Embryonic facial prominence (tissue), 1 donor: ENCODE measurements at regions not wholly inside any gene's neighbourhood (a gene's known extent, or its start where the extent isn't known, plus 50 kb on each side); places are given as distances from the start of the nearest gene placed in this dataset.

Experiments
- DNase-seq: peaks from one replicate; pipeline ENCODE4 v3.0.0-alpha.2; 2016; ENCODE audit errors: extremely low spot score

DNA sequence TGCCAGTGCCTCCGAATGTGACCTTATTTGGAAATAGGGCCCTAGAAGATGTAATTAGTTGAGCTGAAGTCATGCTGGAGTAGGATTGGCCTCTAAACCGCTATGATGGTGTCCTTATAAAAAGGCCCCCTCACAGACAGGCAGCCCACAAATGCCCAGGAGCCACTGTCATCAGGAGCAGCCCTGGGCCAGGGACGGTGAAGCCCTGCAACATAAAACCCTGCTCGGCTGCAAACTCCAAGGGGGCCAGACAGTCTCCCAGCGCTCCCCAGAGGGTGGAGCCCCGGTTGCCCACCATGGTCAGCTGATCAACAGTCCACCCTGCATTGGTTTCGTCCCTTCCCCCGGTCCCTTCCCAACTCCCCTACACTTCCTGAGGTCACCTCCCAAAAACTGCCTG is 351.7 kb downstream of the FOXL1 start:
- no peak for DNase-seq

GRCh38 chr16:86930663-86931373 is 352.5 kb downstream of the FOXL1 start:
- DNase-seq, result no peak

GRCh38 chr16:86931410-86931941 is 353.1 kb downstream of the FOXL1 start:
- DNase-seq, result peak; percentile 37

DNA sequence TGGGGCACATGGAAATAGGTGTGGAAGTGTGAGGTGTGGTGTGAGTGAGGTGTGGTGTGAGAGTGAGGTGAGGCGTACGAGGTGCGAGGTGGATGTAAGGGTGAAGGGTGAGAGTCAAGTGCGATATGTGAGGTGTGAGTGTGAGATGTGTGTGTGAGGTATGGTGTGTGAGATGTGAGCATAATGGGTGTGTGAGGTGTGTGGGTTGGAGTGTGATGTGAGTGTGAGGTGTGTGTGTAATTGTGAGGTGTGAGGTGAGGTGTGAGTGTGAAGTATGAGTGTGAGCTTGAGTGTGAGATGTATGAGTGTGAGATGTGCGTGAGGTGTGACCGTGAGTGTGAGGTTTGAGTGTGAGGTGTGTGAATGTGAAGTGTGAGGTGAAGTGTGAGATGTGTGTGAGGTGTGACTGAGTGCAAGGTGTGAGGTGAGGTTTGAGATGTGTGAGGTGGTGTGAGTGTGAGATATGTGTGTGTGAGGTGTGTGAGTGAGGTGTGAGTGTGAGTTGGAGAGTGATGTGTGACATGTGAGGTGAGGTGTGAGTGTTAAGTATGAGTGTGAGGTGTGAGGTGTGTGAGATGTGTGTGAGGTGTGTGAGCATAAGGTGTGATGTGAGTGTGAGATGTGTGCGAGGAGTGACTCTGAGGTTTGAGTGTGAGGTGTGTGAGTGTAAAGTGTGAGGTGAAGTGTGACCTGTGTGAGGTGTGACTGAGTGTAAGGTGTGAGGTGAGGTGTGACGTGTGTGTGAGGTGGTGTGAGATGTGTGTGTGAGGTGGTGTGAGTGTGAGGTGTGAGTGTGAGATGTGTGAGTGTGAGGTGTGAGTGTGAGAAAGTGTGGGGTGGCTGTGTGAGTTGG is 354.0 kb downstream of the FOXL1 start:
- no peak for DNase-seq

DNA sequence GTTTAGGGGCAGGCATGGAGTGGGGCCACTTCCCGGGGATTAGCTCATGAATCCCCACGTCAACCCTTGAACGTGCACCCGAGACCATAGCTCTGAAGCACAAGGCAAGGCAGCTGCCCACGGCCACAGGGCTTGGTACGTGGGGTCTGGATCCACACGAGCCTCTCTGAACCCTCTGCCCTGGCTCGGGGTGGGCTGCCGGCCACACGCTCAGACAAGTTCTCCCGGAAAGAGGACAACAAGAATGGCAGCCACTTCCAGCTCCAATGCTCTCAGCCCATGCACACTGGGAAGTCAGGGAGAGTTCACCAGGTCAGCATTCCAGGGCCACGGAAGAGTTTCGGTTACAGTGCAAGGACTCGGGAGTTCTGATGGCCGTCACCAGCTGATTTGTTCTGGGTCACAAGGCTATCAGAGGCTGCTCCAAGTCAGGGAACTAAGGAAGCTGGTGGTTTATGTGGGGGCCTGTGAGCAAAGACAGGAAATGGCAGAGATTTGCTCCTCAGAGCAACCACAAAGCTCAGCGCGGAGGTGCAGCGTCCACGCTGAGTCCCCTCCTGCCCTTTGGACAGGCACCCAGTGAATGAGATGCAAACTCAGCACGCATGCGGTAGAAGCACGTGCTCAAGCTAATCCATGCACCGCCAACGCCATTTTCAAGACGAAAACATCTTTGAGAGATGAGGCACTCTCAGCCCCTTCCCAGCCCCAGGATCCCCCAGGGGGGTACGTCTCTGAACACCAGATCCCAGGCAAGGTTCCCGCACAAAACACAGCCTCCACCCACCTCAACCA is 356.4 kb downstream of the FOXL1 start:
- DNase-seq, result no peak

DNA sequence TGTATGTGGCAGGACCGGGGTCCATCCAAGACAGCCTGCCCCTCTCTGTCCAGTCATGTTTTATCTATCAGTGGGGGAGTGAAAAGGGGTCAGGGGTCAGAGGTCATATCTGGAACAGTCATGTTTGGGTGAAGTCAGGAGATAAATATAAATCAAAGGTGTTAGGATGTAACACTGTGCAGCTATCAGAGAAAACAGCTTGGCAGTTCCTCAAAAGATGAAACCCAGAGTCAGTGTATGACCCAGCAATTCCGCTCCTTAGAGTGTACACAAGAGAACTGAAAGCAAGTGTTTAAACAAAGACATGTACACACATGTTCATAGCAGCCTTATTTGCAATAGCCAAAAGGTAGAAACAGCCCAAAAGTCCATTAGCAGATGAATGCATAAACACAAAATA is 361.3 kb downstream of the FOXL1 start:
- no peak for DNase-seq

DNA sequence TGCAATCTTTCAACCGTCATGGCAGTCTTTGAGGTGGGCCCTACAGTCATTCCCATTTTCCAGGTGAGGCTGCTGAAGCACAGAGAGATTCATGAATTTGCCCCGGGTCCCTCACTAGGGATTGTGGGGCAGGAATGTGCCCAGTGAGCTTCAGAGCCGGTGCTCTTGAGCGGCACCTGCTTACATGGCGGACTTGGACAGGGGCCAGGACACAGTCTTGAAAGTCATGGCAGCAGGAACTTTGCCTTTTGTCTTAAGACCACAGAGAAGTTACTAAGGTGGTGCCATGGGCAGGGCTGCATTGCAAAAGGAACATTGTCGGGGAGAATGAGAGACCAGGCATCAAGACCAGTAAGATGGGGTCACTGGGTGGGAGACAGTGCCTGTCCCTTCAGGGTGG is 363.4 kb downstream of the FOXL1 start:
- no peak for DNase-seq

- peak; percentile 74 for DNase-seq
Observed at GRCh38 chr16:86942151-86943051, 364.1 kb downstream of the FOXL1 start.

DNA sequence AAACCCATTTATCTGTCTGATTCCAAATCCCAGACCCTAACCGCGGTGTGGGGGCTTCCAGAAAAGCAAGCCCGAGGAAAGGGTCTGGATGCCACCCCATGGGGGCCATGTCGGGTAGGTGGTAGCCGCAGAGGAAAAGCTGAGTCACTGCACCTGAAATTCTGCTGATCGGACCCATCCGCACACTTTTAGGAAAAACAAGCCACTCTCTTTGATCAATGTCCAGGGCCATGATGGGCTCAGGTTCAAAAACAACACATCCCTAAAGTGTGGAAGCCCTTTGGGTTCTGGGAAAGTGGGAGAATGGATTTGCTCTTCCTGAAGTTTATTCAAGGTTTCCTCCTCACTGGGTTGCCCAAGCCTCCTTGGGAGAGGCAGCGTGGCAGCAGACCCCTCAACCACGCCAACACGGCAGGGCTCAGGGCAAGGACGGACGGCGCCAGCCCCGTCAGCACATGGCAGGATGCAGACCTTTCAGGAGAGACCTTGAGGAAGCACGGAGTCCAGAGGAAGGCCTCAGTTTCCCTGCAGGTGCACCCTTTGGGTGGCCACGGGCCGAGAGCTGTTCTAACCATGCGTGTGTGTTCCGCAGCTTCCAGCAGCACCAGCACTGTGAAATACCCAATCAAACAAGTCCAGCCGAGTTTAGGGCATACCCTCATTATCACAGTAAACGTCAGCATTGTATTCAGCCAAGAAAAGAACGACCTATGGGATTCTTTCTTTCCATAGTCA is 367.0 kb downstream of the FOXL1 start:
- no peak for DNase-seq

DNA sequence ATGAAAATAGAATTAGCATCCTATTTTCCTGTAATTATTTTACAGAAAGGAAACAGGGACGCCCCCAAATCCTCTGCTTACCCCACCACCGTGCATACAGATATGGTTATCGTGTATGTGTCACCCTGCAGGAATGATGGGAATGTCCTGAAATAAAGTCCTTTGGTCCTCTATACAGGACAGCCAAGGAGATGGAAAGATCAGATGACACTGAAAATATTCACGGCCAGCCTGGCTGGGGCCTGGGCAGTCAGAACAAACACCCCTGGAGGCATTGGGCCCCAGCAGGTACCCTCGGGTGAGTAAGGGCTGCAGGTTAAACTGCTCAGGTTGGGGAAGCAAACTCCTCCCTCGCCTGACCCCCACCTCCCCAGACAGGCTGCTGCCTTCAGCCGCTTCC is 368.0 kb downstream of the FOXL1 start:
- DNase-seq, result no peak

GRCh38 chr16:86946981-86947380 is 368.6 kb downstream of the FOXL1 start:
- no peak for DNase-seq

- no peak for DNase-seq
Observed at GRCh38 chr16:86948046-86948445, 369.1 kb downstream of the C16orf95 start.

DNA sequence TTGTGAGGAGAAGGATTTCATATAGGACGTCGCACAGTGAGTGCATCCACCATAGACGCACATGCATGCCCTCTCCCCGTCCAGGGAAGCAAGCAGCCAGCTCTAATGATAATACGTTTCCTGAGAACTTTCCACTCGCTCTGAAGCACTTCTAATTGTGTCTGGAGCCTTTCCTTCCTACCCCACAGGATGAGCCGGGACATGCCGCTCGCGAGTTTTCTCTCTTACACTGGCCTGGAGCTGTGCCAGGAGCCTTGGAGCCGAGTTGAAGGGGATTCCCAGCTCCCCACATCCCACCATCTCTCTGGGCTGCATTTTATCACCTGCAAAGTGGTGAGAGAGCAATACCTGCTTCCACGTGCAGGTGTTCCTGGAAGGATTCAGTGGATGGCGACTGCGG is 368.1 kb downstream of the C16orf95 start:
- DNase-seq, result no peak

DNA sequence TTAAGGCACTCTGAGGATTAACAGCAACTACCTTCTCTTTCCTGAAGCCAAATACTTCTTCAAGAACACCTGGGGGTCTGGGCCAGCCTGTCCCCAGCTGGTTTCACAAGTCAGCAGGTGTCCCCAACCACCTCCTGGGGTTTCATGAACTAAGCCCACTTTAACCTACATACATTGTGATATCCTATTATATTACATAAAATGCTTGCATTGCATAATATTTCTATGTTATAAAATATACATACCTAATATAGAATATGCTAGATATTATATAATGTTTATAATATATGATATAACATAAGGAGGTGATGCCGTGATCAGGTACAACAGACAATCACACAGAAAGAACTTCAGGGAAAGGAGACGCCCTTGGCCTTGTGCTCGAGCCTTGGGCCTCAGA is 367.6 kb downstream of the C16orf95 start:
- no peak for DNase-seq

DNA sequence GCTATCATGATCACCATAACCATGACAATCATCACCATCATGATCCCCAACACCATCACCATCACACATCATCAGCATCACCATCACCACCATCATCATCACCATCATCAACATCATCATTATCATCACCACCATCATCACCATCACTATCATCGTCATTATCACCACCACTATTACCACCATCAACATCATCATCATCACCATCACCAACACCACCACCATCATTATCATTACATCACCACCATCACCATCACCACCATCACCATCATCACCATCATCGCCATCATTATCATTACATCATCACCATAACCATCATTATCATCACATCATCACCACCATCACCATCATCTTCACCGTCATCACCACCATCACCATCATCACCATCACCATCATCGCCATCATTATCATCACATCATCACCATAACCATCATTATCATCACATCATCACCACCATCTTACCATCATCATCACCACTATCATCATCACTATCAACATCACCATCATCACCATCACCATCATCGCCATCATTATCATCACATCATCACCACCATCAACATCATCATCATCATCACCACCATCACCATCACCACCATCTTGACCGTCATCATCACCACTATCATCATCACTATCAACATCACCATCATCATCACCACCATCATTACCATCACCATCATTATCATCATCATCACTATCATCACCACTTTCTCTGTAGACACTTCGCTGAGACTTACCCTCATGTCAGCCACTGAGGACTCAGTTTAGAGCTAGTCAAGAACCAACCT is 366.0 kb downstream of the C16orf95 start:
- no peak for DNase-seq

GRCh38 chr16:86951831-86952598 is 365.2 kb downstream of the C16orf95 start:
- no peak for DNase-seq

GRCh38 chr16:86952769-86953168 is 364.4 kb downstream of the C16orf95 start:
- no peak for DNase-seq

DNA sequence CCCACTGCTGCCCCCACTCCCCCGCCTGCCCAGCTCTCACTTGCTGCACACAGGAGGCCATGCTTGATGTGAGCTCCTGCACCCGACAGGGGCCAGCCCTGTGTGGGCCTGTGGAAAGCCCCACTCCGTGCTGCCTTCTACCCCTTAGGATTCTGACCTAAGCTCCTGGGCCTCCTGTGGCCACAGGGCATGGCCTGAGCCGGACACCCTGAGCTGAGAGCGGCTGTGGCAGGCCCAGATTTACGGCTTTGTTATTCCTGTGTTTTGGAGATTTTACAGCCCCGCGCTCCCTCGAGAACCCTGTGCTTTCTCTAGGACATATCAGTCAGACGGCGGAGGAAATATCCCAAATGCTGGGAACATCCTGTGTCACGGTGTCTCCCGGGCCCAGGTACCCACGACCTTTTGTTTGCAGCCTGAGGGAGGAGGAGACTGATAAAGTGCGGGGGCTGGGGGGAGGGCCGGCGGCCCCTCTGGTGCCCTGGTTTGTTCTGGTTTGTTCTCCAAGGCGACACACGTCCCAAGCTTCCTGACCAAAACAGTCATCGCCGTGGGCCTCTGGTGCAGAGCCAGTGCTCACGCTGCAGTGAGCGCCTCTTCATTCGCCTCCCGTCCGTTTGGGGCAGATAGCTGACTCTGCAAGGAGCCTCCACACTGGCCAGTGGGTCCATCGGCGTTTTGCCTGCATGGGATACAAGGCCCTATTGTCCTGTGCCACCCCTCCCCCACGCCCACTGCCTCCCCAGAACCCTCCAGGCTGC is 363.4 kb downstream of the C16orf95 start:
- no peak for DNase-seq
